ENCODE measurements at regions not wholly inside any gene's neighbourhood (a gene's known extent, or its start where the extent isn't known, plus 50 kb on each side); places are given as distances from the start of the nearest gene placed in this dataset.

DNA sequence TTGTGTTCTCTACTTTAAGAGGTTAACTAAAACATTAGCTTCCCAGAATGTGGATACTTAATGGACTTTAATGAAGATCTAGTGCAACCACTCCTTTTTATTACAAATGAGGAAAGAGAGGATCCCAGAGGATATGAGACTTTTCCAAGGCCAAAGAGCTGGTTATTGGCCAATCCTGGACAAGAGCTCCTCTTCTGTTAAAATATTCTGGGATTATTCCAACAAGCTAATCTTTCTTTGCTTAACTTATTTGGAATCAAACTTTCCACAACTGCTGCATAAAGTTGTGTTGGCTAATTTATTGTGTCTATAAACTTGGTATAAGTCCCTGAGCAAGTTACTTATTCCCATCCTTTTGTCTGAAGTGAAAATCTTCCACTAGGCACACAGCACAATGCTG, 174.2 kb upstream of the HCCS start:
- TF ChIP-seq, protein P1, sequence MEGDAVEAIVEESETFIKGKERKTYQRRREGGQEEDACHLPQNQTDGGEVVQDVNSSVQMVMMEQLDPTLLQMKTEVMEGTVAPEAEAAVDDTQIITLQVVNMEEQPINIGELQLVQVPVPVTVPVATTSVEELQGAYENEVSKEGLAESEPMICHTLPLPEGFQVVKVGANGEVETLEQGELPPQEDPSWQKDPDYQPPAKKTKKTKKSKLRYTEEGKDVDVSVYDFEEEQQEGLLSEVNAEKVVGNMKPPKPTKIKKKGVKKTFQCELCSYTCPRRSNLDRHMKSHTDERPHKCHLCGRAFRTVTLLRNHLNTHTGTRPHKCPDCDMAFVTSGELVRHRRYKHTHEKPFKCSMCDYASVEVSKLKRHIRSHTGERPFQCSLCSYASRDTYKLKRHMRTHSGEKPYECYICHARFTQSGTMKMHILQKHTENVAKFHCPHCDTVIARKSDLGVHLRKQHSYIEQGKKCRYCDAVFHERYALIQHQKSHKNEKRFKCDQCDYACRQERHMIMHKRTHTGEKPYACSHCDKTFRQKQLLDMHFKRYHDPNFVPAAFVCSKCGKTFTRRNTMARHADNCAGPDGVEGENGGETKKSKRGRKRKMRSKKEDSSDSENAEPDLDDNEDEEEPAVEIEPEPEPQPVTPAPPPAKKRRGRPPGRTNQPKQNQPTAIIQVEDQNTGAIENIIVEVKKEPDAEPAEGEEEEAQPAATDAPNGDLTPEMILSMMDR (IDR thresholded peaks at IDR 0.05) = no peak
- no peak for TF ChIP-seq POLR2A (IDR thresholded peaks at IDR 0.05)

Data from esophagus squamous epithelium (tissue), 4 donors.